Naive B cell (primary cell): ENCODE measurements at regions not wholly inside any gene's neighbourhood (a gene's known extent, or its start where the extent isn't known, plus 50 kb on each side); places are given as distances from the start of the nearest gene placed in this dataset.
"Not testable (repeated sequence)": the region's sequence is repeated elsewhere in the genome, so short reads cannot be mapped to it uniquely, and the experiment has no call there.

Experiments
- ATAC-seq, 2 donors: fragments of 150-1000 bp; cut with Tn5 transposase; 2 replicates each; pipeline ENCODE4 v1.10.0; 2021; ENCODE audit warnings: low read depth in 2 of 2, mild to moderate bottlenecking in 2 of 2, moderate library complexity in 2 of 2
- DNase-seq: peaks from one replicate; pipeline ENCODE4 v3.0.0; 2022
- H3K27ac Mint-ChIP-seq, 6 donors: one replicate each; pipeline ENCODE4 v1.8.0; 2020 to 2022; ENCODE audit warnings: mild to moderate bottlenecking in 6 of 6, mixed read lengths in 6 of 6, moderate library complexity in 5 of 6, inconsistent platforms in 2 of 6
- H3K27me3 Mint-ChIP-seq, 3 donors: one replicate each; pipeline ENCODE4 v1.8.0; 2021 to 2022; ENCODE audit warnings: mixed read lengths in 3 of 3, mild to moderate bottlenecking in 1 of 3
- H3K36me3 Mint-ChIP-seq, 2 donors: one replicate each; pipeline ENCODE4 v1.8.0; 2020 to 2022; ENCODE audit warnings: mixed read lengths in 2 of 2, inconsistent platforms in 1 of 2, mild to moderate bottlenecking in 1 of 2
- H3K4me1 Mint-ChIP-seq, 3 donors: one replicate each; pipeline ENCODE4 v1.8.0; 2020 to 2022; ENCODE audit warnings: mixed read lengths in 3 of 3, inconsistent platforms in 1 of 3, mild to moderate bottlenecking in 1 of 3, moderate library complexity in 1 of 3
- H3K4me3 Mint-ChIP-seq, 8 donors: one replicate each; pipeline ENCODE4 v1.8.0; 2020 to 2022; ENCODE audit warnings: mild to moderate bottlenecking in 8 of 8, mixed read lengths in 8 of 8, moderate library complexity in 8 of 8, inconsistent platforms in 2 of 8
- H3K9me3 Mint-ChIP-seq, 7 donors: one replicate each; pipeline ENCODE4 v1.8.0; 2020 to 2022; ENCODE audit warnings: mixed read lengths in 7 of 7, mild to moderate bottlenecking in 5 of 7, inconsistent platforms in 2 of 7, moderate library complexity in 1 of 7

DNA sequence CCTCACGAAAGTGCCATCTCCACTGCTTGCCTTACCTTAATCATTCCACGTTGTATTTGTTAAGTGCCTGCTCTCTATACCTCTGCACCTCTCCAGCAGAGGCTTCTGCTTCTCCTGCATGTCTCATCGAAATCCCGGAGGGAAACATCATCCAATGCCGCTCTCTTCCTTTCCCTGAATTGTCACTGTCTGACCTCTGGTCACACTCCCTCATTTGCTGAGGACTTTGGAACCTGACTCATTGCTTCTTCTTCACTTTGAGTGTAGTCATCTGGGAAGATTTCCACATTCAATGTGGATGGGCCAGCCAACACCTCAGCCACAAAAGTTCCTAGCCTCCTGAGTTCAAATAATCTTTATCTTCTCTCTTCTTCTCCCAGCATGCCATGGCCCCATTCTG, 78.9 kb upstream of the BEND6 start:
- Mint-ChIP-seq H3K4me1 (no peaks in the 10 kb centered on the region), H3K27ac (no peak overlapping the region), H3K4me3 (peak overlapping the region in 1 of 8 donors; percentile 73), H3K9me3 (peaks cover 0 to 5% (median 0%) of the 10 kb centered on the region in 7 donors), H3K36me3 (no peaks in the 10 kb centered on the region), H3K27me3 (peaks cover 16 to 24% (median 21%) of the 10 kb centered on the region in 3 donors)
- no peak for ATAC-seq
- no peak for DNase-seq

DNA sequence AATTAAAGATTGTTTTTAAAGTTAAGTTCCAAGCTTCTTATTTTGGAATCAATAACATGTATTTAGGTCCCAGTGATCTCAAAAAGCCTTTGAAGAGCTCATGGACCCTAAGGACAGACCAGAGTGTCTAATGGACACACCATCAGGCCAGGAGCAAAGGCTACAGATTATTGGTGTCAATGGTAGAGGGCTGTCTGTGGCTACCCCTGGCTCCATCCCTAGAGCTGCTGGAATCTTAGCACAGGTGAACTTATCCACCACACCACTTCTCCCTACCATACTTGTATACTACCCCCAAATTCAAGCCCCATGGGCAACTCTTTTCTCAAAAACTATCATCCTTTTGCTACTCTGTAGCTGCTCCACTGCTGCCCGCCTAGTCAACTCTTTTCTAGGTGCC, 79.4 kb upstream of the BEND6 start:
- DNase-seq (no peak), ATAC-seq (no peak)
- Mint-ChIP-seq H3K4me1 (no peaks in the 10 kb centered on the region), H3K27me3 (peaks cover 16 to 24% (median 21%) of the 10 kb centered on the region in 3 donors), H3K27ac (no peak overlapping the region), H3K36me3 (no peaks in the 10 kb centered on the region), H3K9me3 (peaks cover 0 to 5% (median 0%) of the 10 kb centered on the region in 7 donors), H3K4me3 (no peak overlapping the region)

DNA sequence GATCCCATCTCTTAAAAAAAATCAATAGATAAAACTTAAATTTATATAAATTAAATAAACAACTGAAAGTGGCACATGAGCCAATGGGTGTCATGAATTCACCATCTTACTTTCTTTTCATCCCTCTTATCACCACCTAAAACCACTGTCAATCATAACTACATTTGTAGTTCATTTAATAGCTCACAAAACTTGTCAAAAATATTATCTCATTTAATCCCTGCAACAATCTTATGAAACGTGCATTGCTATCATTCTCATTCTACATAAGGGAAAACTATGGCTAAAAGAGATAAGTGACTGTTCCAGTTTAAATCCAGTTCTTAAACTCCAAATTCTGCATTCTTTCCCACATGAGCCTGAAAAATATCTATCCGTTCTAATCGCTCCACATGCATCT, 80.6 kb upstream of the BEND6 start:
- ATAC-seq: no peak
- Mint-ChIP-seq H3K27ac (no peak overlapping the region), H3K36me3 (no peaks in the 10 kb centered on the region), H3K27me3 (peaks cover 12 to 27% (median 22%) of the 10 kb centered on the region in 3 donors), H3K4me3 (no peak overlapping the region), H3K4me1 (no peaks in the 10 kb centered on the region), H3K9me3 (peaks cover 0 to 5% (median 0%) of the 10 kb centered on the region in 7 donors)
- DNase-seq: no peak

DNA sequence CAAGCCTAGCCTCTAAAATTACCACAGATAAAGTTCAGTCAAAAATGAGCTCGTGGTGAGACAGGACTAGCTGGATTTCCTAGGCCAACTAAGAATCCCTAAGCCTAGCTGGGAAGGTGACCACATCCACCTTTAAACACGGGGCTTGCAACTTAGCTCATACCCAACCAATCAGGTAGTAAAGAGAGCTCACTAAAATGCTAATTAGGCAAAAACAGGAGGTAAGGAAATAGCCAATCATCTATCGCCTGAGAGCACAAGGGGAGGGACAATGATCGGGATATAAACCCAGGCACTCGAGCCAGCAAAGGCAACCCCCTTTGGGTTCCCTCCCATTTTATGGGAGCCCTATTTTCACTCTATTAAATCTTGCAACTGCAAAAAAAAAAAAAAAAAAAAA, 84.9 kb upstream of the BEND6 start:
- not testable (repeated sequence) for H3K27ac Mint-ChIP-seq, H3K36me3 Mint-ChIP-seq, ATAC-seq, H3K4me1 Mint-ChIP-seq, DNase-seq, H3K9me3 Mint-ChIP-seq, H3K4me3 Mint-ChIP-seq
- peaks cover 11 to 21% (median 12%) of the 10 kb centered on the region in 3 donors for H3K27me3 Mint-ChIP-seq

DNA sequence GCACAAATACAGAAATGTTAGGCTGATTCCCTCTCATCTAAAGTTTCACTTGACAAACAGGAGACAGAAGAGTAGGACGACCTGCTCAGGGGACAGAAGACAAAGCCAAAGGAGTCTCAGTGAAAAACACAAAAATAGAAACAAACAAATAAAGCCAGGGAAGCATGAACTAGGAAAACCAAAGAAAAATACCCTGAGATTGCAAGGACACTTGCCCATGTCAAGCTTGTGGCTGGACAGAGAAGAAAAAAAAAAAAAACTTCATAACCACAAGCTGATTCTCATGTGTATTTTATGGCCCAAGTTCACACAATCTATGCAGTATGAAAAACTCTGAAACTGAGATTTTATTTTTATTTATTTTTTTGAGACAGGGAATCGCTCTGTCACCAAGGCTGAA, 85.6 kb upstream of the BEND6 start:
- peaks cover 0 to 5% (median 0%) of the 10 kb centered on the region in 7 donors for H3K9me3 Mint-ChIP-seq
- no peak overlapping the region for H3K27ac Mint-ChIP-seq
- DNase-seq (no peak), ATAC-seq (no peak)
- H3K36me3 Mint-ChIP-seq: no peaks in the 10 kb centered on the region
- no peaks in the 10 kb centered on the region for H3K4me1 Mint-ChIP-seq
- no peak overlapping the region for H3K4me3 Mint-ChIP-seq
- H3K27me3 Mint-ChIP-seq: peaks cover 11 to 21% (median 12%) of the 10 kb centered on the region in 3 donors

DNA sequence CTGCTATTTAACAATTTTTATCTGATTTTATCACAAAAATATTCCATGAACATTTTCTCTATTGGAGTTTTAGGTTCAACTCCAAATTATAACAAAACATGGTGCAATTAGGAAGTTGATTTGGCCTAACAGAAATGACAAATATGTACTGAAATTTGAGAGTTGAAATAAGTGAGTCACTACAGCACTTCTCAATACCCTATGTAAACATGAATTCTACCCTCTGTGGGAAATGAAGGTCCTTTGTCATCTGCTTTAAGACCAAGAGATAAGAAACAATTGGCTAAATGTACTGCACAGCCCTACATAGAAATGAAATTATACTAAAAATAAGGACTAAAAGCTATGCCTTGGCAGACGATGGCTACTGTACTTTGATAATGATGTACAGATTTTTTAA, 86.2 kb upstream of the BEND6 start:
- DNase-seq: no peak
- Mint-ChIP-seq H3K27me3 (peaks cover 10 to 21% (median 12%) of the 10 kb centered on the region in 3 donors), H3K4me3 (no peak overlapping the region), H3K27ac (no peak overlapping the region), H3K36me3 (no peaks in the 10 kb centered on the region), H3K9me3 (peaks cover 0 to 5% (median 0%) of the 10 kb centered on the region in 7 donors), H3K4me1 (no peaks in the 10 kb centered on the region)
- no peak for ATAC-seq

DNA sequence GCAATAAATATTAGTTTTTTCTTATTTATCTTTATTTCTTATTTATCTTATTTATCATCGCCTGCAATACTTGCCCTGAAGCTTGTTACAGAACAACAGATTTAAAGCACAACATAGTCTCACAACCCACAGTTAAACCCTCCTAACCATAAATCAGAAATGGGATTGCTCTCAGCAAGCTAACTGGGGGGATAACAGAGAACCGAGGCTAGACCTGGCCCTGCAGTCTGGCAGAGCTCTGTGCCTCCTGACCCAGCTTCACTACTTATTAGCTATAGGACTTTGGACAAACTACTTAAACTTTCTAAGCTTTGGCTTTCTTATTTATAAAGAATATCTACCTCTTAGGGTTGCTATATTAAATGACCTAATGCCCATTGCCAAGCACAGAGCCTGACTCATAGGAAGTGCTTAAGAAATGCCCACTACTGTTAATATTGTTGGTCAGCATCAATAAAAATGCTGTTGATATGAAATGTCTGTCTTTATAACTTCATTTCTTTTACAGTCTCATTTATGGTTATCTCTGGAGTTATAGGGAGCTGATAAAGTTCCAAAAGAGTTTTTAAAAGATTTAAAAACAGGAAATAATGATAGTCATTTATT, 87.9 kb upstream of the BEND6 start:
- H3K36me3 Mint-ChIP-seq: no peaks in the 10 kb centered on the region
- no peaks in the 10 kb centered on the region for H3K4me1 Mint-ChIP-seq
- DNase-seq: no peak
- no peak overlapping the region for H3K4me3 Mint-ChIP-seq
- H3K27ac Mint-ChIP-seq: no peak overlapping the region
- peaks cover 0 to 1% (median 0%) of the 10 kb centered on the region in 7 donors for H3K9me3 Mint-ChIP-seq
- ATAC-seq: no peak
- H3K27me3 Mint-ChIP-seq: peaks cover 7 to 16% (median 7%) of the 10 kb centered on the region in 3 donors

DNA sequence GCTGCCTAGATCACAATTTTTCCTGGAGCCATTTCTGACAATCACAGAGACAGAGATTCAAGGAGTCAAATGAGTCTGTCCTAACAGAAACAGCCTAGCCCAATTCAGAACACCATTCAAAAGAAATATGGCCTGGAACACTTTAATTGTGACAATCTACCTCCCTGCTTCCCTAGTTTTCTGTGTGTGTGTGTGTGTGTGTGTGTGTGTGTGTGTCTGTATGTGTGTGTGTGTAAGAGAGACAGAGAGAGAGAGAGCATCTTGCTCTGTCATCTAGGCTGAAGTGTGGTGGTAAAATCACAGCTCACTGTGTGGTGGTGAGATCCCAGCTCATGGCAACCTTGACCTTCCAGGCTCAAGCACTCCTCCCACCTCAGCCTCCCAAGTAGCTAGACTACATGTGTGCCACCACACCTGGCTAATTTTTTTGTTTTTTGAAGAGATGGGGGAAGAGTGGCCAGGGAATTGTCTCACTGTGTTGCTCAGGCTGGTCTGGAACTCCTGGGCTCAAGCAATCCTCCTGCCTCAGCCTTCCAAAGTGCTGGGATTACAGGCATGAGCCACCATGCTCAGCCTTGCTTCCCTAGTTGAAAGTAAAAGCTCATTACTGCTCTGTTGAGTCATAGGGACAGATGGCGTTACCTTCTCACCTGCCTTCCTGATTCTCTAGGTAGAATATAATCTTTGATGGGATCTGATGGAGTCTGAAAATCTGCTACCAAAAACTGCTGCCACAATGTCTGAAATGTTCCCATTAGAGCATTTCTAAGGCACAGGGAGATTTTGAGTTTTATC, 89.6 kb upstream of the BEND6 start:
- no peak for ATAC-seq
- H3K27me3 Mint-ChIP-seq: peaks cover 7 to 27% (median 7%) of the 10 kb centered on the region in 3 donors
- no peaks in the 10 kb centered on the region for H3K4me1 Mint-ChIP-seq
- no peak overlapping the region for H3K27ac Mint-ChIP-seq
- H3K9me3 Mint-ChIP-seq: peaks cover 0 to 1% (median 0%) of the 10 kb centered on the region in 7 donors
- no peaks in the 10 kb centered on the region for H3K36me3 Mint-ChIP-seq
- H3K4me3 Mint-ChIP-seq: no peak overlapping the region
- no peak for DNase-seq

DNA sequence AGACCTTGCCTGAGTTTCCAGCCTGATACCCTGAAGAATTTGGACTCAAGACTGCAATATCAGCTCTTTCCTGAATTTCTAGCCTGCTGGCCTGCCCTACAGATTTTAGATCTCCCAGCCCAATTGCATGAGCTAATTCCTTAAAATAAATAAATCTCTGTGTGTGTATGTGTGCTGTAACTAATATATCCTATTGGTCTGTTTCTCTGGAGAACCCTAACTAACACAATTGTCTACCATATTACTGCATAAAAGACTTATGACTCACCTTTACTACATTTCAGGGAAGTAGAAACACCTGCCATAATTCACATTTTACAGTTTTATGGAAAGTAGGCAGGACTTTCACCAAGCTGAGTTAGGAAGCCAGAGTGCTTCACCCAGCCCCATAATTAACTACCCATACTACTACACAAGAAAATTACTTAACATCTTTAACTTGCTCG, 90.7 kb upstream of the BEND6 start:
- H3K27me3 Mint-ChIP-seq: peaks cover 2 to 30% (median 7%) of the 10 kb centered on the region in 3 donors
- no peak overlapping the region for H3K4me3 Mint-ChIP-seq
- no peak overlapping the region for H3K27ac Mint-ChIP-seq
- no peak for DNase-seq
- H3K36me3 Mint-ChIP-seq: no peaks in the 10 kb centered on the region
- peaks cover 0 to 1% (median 0%) of the 10 kb centered on the region in 7 donors for H3K9me3 Mint-ChIP-seq
- no peaks in the 10 kb centered on the region for H3K4me1 Mint-ChIP-seq
- no peak for ATAC-seq

DNA sequence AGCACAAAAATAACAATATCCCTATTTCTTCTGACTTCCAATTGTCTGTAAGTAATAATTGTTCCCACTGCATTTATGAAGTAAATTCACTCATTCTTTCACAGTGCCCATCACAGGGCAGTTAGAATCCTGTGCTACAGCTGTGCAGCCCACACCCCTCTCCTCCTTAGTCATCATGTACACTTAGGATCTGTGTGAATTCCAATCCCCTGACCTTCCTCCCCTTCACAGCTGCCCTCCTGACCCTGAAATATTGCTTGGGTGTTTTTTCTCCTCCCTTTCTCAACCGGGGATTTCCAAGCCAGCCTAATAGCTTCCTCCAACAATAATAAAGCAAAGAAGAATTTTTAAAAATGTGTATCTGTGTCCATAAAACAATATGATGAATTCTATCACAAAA, 91.5 kb upstream of the BEND6 start:
- Mint-ChIP-seq H3K4me1 (no peaks in the 10 kb centered on the region), H3K27me3 (peaks cover 0 to 27% (median 7%) of the 10 kb centered on the region in 3 donors), H3K36me3 (no peaks in the 10 kb centered on the region), H3K9me3 (peaks cover 0 to 1% (median 0%) of the 10 kb centered on the region in 7 donors), H3K27ac (no peak overlapping the region), H3K4me3 (no peak overlapping the region)
- no peak for ATAC-seq
- no peak for DNase-seq

DNA sequence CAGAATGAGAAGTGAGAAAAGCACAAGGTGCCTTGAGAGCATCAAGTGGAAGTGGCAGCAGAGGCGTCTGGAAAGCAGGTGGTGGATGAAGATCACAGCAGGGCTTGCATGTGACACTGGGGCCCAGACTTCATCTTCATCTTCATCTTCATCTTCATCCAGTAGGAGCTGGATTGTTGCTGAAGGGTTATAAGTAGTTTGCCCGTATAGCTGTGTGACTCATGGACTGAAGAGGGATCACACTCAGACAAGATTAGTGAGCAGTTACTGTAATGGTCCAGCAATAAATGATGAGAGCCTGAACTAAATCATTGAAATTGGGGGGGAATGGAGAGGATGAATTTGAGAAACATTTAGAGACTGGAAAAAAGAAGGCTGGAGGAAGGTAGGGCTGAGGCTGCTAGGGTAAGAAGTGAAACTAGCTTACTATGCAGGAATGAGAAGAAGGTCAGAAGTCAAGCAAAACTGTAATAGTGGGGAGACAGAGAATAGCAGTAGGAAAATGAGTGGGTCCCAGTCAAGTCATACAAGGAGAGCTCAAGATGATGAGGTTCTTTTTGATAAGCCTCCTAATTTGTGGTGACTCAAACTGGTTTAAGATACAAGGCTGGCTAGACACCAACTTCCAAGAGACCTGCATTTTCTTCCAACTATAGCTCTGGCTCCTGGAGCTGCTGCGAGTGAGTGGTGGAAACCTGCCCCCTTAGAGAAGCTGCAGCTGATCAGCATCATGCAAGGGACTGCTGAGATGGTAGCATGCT, 92.3 kb upstream of the BEND6 start:
- Mint-ChIP-seq H3K36me3 (no peaks in the 10 kb centered on the region), H3K9me3 (peaks cover 0 to 1% (median 0%) of the 10 kb centered on the region in 7 donors), H3K27ac (no peak overlapping the region), H3K4me1 (no peaks in the 10 kb centered on the region), H3K27me3 (peaks cover 0 to 27% (median 7%) of the 10 kb centered on the region in 3 donors), H3K4me3 (no peak overlapping the region)
- ATAC-seq (no peak), DNase-seq (no peak)

DNA sequence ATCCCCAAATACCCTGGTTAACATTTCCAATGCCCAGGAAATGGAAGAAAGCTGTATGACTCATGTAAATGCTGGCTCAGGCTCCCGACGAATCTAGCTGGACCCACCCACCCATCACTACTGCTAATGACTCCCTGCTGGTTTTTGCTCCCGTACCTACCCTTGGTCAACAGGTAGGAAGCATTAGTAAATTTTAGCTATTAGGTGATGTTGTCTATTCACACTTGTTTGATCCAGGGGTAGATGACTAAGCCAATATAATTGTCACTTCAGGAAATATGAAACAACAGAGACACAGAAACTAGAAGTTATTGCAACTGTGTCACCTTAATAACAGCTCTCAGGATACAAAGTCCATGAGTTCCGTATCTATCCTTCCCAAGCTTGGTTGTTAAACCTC, 94.4 kb upstream of the BEND6 start:
- no peak for ATAC-seq

DNA sequence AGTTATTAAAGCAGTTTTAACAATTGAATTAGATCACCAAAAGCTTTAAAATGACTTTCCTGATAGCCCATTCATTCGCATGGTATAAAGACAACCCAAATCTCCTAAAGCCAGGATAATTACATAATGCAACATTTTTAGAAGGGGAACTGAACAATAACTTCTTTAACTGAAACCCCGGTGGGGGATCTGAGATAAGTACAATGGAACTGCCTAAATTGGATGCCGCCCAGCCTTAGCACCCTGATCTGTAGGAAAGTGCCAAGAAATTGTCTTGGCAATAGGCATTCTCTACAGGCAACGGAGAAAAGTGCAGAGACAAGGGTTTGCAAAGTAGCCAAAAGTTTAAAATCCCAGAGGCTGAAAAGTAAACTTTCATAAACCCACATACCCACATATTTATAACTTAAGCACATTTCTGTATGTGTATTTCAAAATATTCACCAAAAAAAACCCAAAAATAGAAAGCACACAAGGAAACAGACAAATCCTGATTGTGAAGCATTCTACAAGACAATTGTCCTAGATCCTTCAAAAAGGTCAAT, 98.8 kb upstream of the BEND6 start:
- Mint-ChIP-seq H3K27me3 (peaks cover 21 to 25% (median 25%) of the 10 kb centered on the region in 3 donors), H3K4me3 (no peak overlapping the region), H3K36me3 (no peaks in the 10 kb centered on the region), H3K9me3 (no peaks in the 10 kb centered on the region), H3K4me1 (peaks cover 9 to 11% (median 10%) of the 10 kb centered on the region in 3 donors), H3K27ac (no peak overlapping the region)
- DNase-seq (no peak), ATAC-seq (no peak)

More for the DNA sequence above, 94.4 kb upstream of the BEND6 start:
- H3K36me3 Mint-ChIP-seq: no peaks in the 10 kb centered on the region
- H3K9me3 Mint-ChIP-seq: peaks cover 0 to 1% (median 0%) of the 10 kb centered on the region in 7 donors
- no peak overlapping the region for H3K4me3 Mint-ChIP-seq
- H3K4me1 Mint-ChIP-seq: no peaks in the 10 kb centered on the region
- H3K27ac Mint-ChIP-seq: peak overlapping the region in 1 of 6 donors; percentile 51
- peaks cover 7 to 17% (median 10%) of the 10 kb centered on the region in 3 donors for H3K27me3 Mint-ChIP-seq
- no peak for DNase-seq
